HG03520 (cell line): ENCODE measurements at regions not wholly inside any gene's neighbourhood (a gene's known extent, or its start where the extent isn't known, plus 50 kb on each side); places are given as distances from the start of the nearest gene placed in this dataset.
A peak's percentile ranks its signal among the peaks of the same experiment; 100 is the strongest.

Source experiments
- ATAC-seq: cut with Tn5 transposase; IDR thresholded peaks from one replicate; pipeline ENCODE4 v1.9.1; 2021; ENCODE audit warnings: mild to moderate bottlenecking, moderate library complexity; ENCODE audit not compliant: unreplicated experiment

DNA sequence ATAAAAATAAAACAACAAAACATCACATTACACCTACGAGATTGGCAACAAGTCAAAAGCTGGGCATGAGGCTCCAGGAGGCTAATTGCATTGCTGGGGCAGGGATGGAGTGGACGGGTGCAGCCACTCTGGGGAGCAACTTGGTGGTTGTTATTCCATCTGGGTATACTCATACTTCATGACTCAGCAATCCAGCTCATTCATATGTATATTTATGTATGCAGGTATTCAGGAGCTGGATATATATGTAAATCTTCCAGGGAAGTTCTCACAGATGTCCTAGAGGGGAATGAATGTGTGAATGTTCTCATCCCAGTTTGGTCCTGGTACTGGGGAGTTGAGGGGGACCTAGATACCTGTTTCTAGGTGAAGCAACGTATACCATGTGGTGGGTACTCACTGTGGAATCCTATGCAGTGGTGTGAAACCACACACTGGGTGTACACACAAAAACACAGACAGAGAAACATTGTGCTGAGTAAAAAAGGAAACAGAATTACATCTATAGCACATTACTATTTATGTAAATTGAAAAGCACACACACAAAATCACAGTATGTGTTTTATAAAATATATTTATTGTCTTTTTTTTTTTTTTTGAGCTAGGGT, 79.7 kb upstream of the RAB4A start:
- no peak for ATAC-seq

GRCh38 chr1:229192031-229192430, 78.9 kb upstream of the RAB4A start:
- ATAC-seq, result no peak

GRCh38 chr1:229192853-229193252, 78.1 kb upstream of the RAB4A start:
- no peak for ATAC-seq

DNA sequence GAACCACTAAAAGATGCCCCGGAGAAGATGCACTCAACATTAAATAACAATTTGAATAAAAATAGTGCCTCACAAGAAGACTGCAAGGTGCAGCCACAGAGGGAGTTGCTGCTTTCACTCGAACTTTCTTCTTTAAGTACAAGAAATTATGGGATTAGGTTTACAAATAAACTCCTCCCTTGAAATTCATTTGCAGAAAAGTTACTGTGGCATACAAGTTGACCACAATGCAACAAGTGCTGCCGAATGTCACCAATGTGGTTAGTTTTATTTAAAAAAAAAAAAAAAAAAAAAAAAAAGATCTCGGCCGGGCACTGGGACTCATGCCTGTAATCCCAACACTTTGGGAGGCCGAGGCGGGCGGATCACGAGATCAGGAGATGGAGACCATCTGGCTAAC, 76.8 kb upstream of the RAB4A start:
- ATAC-seq, result no peak

DNA sequence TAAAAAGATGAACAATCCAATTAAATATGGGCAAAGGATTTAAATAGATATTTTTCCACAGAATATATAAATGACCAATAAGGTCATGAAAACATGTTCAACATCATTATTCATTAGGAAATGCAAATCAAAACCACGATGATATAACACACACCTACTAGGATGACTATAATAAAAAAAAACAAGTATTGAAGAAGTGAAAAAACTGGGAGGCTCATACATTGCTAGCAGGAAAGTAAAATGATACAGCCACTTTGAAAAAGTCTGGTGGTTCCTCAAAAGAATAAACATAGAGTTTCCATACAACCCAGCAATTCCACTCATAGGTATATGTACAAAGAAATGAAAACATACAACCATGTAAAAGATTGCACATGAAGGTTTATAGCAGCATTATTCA, 75.7 kb upstream of the RAB4A start:
- no peak for ATAC-seq

DNA sequence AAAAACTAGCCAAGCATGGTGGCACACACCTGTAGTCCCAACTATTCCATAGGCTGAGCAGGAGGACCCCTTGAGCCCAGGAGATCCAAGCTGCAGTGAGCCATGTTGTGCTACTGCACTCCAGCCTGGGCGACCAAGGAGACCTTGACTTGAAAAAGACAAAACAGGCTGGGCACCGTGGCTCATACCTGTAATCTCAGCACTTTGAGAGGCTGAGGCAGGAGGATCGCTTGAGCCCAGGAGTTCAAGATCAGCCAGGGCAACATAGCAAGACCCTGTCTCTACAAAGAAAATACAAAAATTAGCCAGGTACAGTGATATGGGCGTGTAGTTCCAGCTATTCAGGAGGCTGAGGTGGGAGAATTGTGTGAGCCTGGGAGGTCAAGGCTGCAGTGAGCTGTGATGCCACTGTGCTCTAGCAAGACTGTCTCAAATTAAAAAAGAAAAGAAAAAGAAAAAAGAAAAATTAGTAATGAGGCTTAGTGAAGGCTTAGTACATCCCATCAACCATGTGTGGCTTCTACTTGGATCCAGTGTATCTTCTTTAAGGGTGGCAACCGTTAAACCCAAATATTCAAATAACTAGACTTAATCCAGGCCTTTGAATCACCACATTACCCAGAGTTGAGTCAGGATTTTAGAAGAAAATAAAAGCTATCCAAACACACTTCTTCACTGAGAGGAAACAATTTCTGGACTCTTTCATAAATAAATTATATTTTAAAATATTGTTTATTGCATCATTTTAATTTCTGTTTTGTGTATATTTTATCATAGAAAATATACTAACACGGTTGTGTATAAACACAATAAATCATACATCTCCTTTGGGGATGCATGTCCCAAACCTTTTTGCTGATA, 74.3 kb upstream of the RAB4A start:
- ATAC-seq, result no peak

GRCh38 chr1:229197265-229197585, 73.7 kb upstream of the RAB4A start:
- ATAC-seq, result no peak

GRCh38 chr1:229199261-229200243, 71.4 kb upstream of the RAB4A start:
- peak; percentile 88 for ATAC-seq

GRCh38 chr1:229203030-229203751, 67.7 kb upstream of the RAB4A start:
- ATAC-seq, result no peak

DNA sequence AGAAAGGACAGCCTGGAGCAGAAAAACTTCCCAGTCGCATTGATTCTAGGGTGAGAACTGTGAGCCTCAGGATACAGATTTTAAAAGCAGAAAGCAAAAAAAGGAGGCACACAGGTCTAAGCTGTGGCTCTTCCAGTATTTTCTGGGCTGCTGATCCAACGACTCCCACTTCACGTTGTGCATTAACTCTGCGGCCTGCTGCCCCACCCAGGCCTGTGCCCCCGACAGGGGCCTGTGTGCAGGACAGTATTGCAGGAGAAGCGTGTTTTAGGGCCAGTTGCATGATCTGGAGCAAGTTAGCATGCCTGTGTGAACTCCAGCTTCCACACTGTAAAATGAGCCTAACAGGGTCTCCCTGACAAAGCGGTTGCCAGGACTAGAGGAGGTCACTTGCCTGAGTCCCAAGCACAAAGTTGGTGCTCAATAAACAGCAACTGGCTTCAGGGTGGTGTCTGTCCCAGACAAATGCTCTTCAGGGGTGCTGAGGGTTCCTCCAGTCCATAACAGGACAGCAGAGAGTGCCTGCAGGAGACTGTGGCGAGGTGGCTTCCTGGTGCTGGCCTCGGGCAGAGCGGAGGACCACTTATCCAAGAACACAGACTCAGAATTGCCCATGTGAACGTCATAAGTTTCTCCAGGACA, 66.8 kb upstream of the RAB4A start:
- no peak for ATAC-seq

GRCh38 chr1:229204921-229205777, 65.8 kb upstream of the RAB4A start:
- no peak for ATAC-seq

DNA sequence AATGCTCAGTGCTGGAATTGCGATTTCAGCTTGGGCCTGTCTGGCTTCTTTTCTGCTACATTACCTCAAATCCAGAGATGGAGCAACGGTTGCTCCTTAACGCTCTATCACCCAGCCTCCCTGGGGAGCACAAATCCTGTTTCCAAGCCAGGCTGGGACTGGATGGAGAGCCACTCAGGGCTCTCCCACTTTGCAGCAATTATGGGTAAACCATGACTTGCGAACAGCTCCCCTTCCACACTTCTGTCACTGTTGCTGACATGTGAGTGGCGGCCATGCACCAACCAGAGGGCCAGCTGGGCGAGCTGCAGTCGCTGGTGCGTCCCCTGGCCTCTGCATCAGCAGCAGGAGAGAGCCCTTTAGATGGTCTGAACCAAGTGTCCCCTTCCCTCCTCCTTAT, 65.1 kb upstream of the RAB4A start:
- ATAC-seq, result no peak

DNA sequence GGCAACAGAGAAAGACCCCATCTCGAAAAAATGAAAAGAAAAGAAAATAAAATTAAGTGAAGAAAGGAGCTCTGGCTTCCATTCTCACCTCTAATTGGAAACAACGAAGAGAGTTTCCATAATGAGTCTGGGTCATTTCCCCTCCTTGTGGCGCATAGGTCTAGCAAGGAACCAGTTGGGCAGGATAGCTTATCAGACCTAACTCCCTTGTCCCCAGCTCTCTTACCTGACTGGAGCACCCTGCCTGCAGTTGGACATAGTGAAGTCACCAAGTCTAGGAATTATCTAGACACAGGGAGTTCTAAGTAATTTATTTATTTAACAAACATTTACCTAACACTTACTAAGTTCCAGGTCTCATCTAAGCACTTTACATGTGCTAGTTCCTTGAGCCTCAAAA, 63.0 kb upstream of the RAB4A start:
- ATAC-seq, result no peak

DNA sequence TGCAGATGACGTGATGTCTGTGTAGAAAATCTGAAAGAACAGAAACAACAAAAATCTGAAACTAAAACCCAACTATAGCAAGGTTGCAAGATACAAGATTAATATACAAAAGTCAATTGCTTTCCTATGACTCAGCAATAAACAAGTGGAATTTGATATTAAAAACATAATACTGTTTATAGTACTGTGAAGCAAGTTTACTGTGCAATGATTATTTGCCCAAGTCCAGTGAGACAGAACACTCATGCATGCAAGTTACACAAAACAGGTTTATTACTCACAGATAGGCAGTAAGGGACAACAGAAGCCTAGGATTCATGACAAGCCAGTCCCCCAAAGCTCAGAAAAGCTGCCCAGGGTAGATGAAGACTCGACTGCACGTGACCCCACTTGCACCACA, 62.4 kb upstream of the RAB4A start:
- ATAC-seq, result no peak

DNA sequence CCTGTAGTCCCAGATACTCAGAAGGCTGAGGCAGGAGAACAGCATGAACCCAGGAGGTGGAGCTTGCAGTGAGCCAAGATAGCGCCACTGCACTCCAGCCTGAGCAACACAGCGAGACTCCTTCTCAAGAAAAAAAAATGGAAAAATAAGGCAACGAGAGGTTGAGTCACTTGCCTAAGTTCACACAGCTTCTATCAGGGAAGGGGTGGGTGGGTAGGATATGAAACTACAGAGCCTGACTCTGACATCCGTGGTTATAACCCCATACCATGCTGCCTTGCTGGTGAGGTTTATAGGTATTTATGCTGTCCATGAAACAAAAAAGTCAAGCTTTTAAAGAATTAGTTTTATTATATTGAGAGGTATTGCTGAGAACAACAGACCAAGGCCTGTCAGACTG, 61.5 kb upstream of the RAB4A start:
- no peak for ATAC-seq

GRCh38 chr1:229209816-229210215, 61.1 kb upstream of the RAB4A start:
- ATAC-seq, result no peak

DNA sequence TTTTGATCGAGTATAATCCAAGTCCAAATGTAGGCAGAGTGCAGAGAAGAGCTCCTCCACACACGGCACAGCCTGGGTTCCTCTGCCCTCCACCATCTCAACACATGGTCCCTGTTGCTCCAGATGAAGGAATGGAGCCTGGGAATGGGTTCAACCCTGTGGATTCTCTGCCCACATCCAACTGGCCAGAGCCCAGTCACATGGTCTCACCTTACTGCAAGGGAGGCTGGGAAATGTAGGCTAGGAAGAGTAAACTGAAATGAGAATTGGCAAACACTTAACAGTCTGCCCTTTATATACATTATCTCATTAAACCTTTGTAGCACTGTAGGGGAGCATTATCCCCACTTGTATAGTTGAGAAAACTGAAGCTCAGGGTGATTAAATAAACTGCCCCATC, 60.1 kb upstream of the RAB4A start:
- no peak for ATAC-seq

- ATAC-seq, result no peak
Observed at GRCh38 chr1:229213797-229214196, 57.1 kb upstream of the RAB4A start.

GRCh38 chr1:229217716-229218115, 53.2 kb upstream of the RAB4A start:
- ATAC-seq, result no peak
